ENCODE measurements at regions not wholly inside any gene's neighbourhood (a gene's known extent, or its start where the extent isn't known, plus 50 kb on each side); places are given as distances from the start of the nearest gene placed in this dataset.

- TF ChIP-seq TAF1 (IDR thresholded peaks at IDR 0.05; ENCODE audit: borderline replicate concordance, insufficient read depth, low read length) (no peak), POLR2AphosphoS5 (IDR thresholded peaks at IDR 0.05; ENCODE audit: low read depth, low read length) (no peak), REST (IDR thresholded peaks at IDR 0.05; ENCODE audit: insufficient read depth in 1 of 2, low read depth in 2 of 2, low read length in 2 of 2) (no peak), SIN3A (IDR thresholded peaks at IDR 0.05; ENCODE audit: borderline replicate concordance, insufficient read depth, low read length) (no peak), FOXP2 (optimal IDR thresholded peaks at IDR 0.05; ENCODE audit: borderline replicate concordance, extremely low read depth, extremely low read length, insufficient read depth) (no peak)
These were observed 631.8 kb downstream of the PTPRU start for GRCh38 chr1:29868096-29868495.

Measured in PFSK-1 (cell line).